A549 (cell line): ENCODE measurements at regions not wholly inside any gene's neighbourhood (a gene's known extent, or its start where the extent isn't known, plus 50 kb on each side); places are given as distances from the start of the nearest gene placed in this dataset.

Experiments
- ATAC-seq, 2 experiments: fragments of 200-7000 bp in 1 of 2; fragments of >200 bp in 1 of 2; cut with Nextera tagmentation in 1 of 2; cut with Tn5 transposase in 1 of 2; 3 replicates each; pipeline versions ENCODE4 v1.8.0 to v1.9.1; 2018 to 2020; ENCODE audit warnings: mild to moderate bottlenecking in 1 of 2, moderate library complexity in 1 of 2
- CTCF ChIA-PET: fragments of 300-600 bp; sonication (Branson Sonifier 250); formaldehyde crosslinking; extraction: SDS; loops from one replicate; lab custom pipeline; 2021; ENCODE audit warnings: antibody characterized with exemption, inconsistent platforms; lab: Yijun Ruan, JAX
- POLR2A ChIA-PET: fragments of 350-600 bp; formaldehyde crosslinking; extraction: SDS; loops from one replicate; lab custom pipeline; 2021; ENCODE audit warnings: antibody characterized with exemption, inconsistent platforms; lab: Yijun Ruan, JAX
- DNase-seq, 2 experiments: peaks; one replicate each; pipeline versions ENCODE4 v3.0.0 to v3.0.0-alpha.2; 2011 to 2016; ENCODE audit warnings: low read depth in 1 of 2, low spot score in 1 of 2
- FAIRE-seq: peaks from 2 replicates; lab custom pipeline; 2011; peaks lifted over from hg19 to GRCh38; lab: Jason Lieb, UNC
- H3K27ac ChIP-seq, 2 experiments: fragments of >200 bp; sonication (Bioruptor Twin); formaldehyde crosslinking; 3 replicates each; pipeline ENCODE4 v1.5.1; 2016 to 2017
- H3K4me1 ChIP-seq: fragments of >200 bp; sonication (Bioruptor Twin); formaldehyde crosslinking; 3 replicates; pipeline ENCODE4 v1.6.1; 2016
- H3K4me2 ChIP-seq: fragments of >200 bp; sonication (Bioruptor Twin); formaldehyde crosslinking; 3 replicates; pipeline ENCODE4 v1.6.1; 2016
- H3K4me3 ChIP-seq: fragments of >200 bp; sonication (Bioruptor Twin); formaldehyde crosslinking; 3 replicates; pipeline ENCODE4 v1.5.1; 2016
- H3K9me3 ChIP-seq: fragments of >200 bp; sonication (Bioruptor Twin); formaldehyde crosslinking; 3 replicates; pipeline ENCODE4 v1.6.1; 2016
- CHD2 ChIP-seq: fragments of 150-350 bp; IDR thresholded peaks from 2 replicates; pipeline ENCODE4 v1.6.1; 2014; ENCODE audit warnings: low read length; ENCODE audit not compliant: partially characterized antibody
- EHF ChIP-seq: fragments of 250-450 bp; sonication (Bioruptor Pico); IDR thresholded peaks from 2 replicates; pipeline ENCODE4 v1.5.0; 2020; ENCODE audit warnings: mild to moderate bottlenecking
- ESRRA ChIP-seq: fragments of 150-350 bp; IDR thresholded peaks from 2 replicates; pipeline ENCODE4 v1.6.1; 2014; ENCODE audit warnings: mild to moderate bottlenecking, low read length, borderline replicate concordance
- HOXA7 ChIP-seq: fragments of 250-450 bp; sonication (Bioruptor Pico); IDR thresholded peaks from 2 replicates; pipeline ENCODE4 v1.5.0; 2020; ENCODE audit warnings: mild to moderate bottlenecking, moderate library complexity
- HOXB13 ChIP-seq: fragments of 250-450 bp; sonication (Bioruptor Pico); IDR thresholded peaks from 2 replicates; pipeline ENCODE4 v1.5.0; 2020; ENCODE audit warnings: low read depth, mild to moderate bottlenecking, moderate library complexity
- JUN ChIP-seq, 2 experiments: fragments of >200 bp; sonication (Bioruptor Twin); formaldehyde crosslinking; IDR thresholded peaks; 2 replicates in 1 of 2; 3 replicates in 1 of 2; pipeline ENCODE4 v1.6.1; 2016 to 2017
- MAFK ChIP-seq: fragments of 450-650 bp; IDR thresholded peaks from 2 replicates; pipeline ENCODE4 v1.6.1; 2014; ENCODE audit not compliant: partially characterized antibody
- MAZ ChIP-seq: fragments of 150-350 bp; IDR thresholded peaks from 2 replicates; pipeline ENCODE4 v1.6.1; 2014; ENCODE audit warnings: antibody characterized with exemption, low read depth, low read length, borderline replicate concordance
- MYC ChIP-seq: IDR thresholded peaks from 2 replicates; pipeline ENCODE4 v1.6.1; 2012; ENCODE audit warnings: mild to moderate bottlenecking, inconsistent platforms, low read length, improper control_type of control experiment, borderline replicate concordance
- POLR2A ChIP-seq: IDR thresholded peaks from 2 replicates; pipeline ENCODE4 v1.6.1; 2012; ENCODE audit warnings: mild to moderate bottlenecking, low read length
- POLR2AphosphoS2 ChIP-seq: conservative IDR thresholded peaks from 2 replicates; pipeline ENCODE4 v1.6.1; 2012; ENCODE audit warnings: low read length, improper control_type of control experiment, inconsistent platforms
- REST ChIP-seq: fragments of 200-600 bp; sonication (generic); IDR thresholded peaks from 2 replicates; pipeline ENCODE4 v1.6.1; 2016; ENCODE audit warnings: antibody characterized with exemption, mild to moderate bottlenecking, moderate library complexity
- RFX5 ChIP-seq: fragments of 450-650 bp; IDR thresholded peaks from 2 replicates; pipeline ENCODE4 v1.7.1; 2014; ENCODE audit warnings: antibody characterized with exemption, mild to moderate bottlenecking, moderate library complexity
- TP53 ChIP-seq: fragments of 250-450 bp; sonication (Bioruptor Pico); IDR thresholded peaks from 2 replicates; pipeline ENCODE4 v1.5.0; 2021; ENCODE audit warnings: mild to moderate bottlenecking, moderate library complexity
- ZC3H11A ChIP-seq: fragments of 450-650 bp; IDR thresholded peaks from 2 replicates; pipeline ENCODE4 v1.6.1; 2014; ENCODE audit warnings: antibody characterized with exemption, mild to moderate bottlenecking
- WGBS: methylation state at CpG from one replicate; pipeline ENCODE4 v1.1.6; 2017; ENCODE audit errors: missing lambda C conversion rate; 5-methylcytosine and 5-hydroxymethylcytosine counted together
- TF ChIP-seq, protein P1 (sequence below): fragments of 250-450 bp; sonication (Bioruptor Pico); IDR thresholded peaks from 2 replicates; pipeline ENCODE4 v1.5.0; 2021; ENCODE audit warnings: mild to moderate bottlenecking, moderate library complexity, borderline replicate concordance
- TF ChIP-seq, protein P2 (sequence below): fragments of 450-650 bp; IDR thresholded peaks from 2 replicates; pipeline ENCODE4 v1.6.1; 2014; ENCODE audit warnings: antibody characterized with exemption
- TF ChIP-seq, protein P3 (sequence below): IDR thresholded peaks from 2 replicates; pipeline ENCODE4 v1.6.1; 2012; ENCODE audit warnings: low read depth, borderline replicate concordance
- TF ChIP-seq, protein P4 (sequence below): IDR thresholded peaks from 2 replicates; pipeline ENCODE4 v1.6.1; 2012

DNA sequence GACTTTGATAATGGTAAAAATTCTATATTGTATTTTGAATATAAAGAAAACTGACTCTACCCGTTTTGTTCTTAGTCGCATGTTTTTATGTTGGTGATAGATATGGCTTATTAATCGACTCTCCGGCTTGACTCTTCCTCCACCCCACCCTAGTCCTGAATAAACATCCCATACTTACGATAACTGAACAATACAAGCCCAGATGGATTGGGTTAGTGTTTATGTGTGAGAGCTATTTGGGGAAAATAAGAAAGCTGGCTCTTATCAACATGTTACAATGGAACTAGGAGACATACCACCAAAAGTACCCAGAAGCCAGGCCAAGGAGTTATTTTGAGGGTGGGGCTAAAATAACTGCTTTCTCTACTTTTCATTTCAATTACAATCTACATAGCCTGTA lies 796.3 kb downstream of the DIAPH3 start:
- ChIA-PET POLR2A (no interaction called here), CTCF (no interaction called here)
- DNase-seq (no peak), ATAC-seq (no peak), FAIRE-seq (no peak)
- no peak for TF ChIP-seq ZC3H11A
- no peak for TF ChIP-seq TP53
- TF ChIP-seq POLR2A = no peak
- TF ChIP-seq HOXA7 (CRISPR knock-in tag) = no peak
- TF ChIP-seq, protein P1, sequence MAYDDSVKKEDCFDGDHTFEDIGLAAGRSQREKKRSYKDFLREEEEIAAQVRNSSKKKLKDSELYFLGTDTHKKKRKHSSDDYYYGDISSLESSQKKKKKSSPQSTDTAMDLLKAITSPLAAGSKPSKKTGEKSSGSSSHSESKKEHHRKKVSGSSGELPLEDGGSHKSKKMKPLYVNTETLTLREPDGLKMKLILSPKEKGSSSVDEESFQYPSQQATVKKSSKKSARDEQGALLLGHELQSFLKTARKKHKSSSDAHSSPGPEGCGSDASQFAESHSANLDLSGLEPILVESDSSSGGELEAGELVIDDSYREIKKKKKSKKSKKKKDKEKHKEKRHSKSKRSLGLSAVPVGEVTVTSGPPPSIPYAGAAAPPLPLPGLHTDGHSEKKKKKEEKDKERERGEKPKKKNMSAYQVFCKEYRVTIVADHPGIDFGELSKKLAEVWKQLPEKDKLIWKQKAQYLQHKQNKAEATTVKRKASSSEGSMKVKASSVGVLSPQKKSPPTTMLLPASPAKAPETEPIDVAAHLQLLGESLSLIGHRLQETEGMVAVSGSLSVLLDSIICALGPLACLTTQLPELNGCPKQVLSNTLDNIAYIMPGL = no peak
- no peak for TF ChIP-seq MAZ
- TF ChIP-seq MAFK = no peak
- TF ChIP-seq EHF (CRISPR knock-in tag) = no peak
- TF ChIP-seq CHD2 = no peak
- no peak for TF ChIP-seq HOXB13 (CRISPR knock-in tag)
- TF ChIP-seq POLR2AphosphoS2 = no peak
- H3K4me1 ChIP-seq = no peaks in the 10 kb centered on the region
- H3K9me3 ChIP-seq = no peaks in the 10 kb centered on the region
- WGBS = 51% methylated on average over 5 of the region's 5 CpGs
- no peak overlapping the region for H3K27ac ChIP-seq
- H3K4me3 ChIP-seq = no peak overlapping the region
- H3K4me2 ChIP-seq = no peak overlapping the region

- WGBS = 74% methylated on average over 3 of the region's 3 CpGs
- H3K27ac ChIP-seq = no peak overlapping the region
- H3K4me2 ChIP-seq = no peak overlapping the region
- no peaks in the 10 kb centered on the region for H3K4me1 ChIP-seq
- ChIA-PET CTCF (no interaction called here), POLR2A (no interaction called here)
- no peak overlapping the region for H3K4me3 ChIP-seq
- ATAC-seq (no peak), DNase-seq (no peak), FAIRE-seq (no peak)
- H3K9me3 ChIP-seq = no peaks in the 10 kb centered on the region
- TF ChIP-seq MYC (no peak), MAZ (no peak), JUN (IDR thresholded peaks at IDR 0.05) (no peak), MAFK (no peak), REST (no peak), RFX5 (no peak), ESRRA (no peak)
- TF ChIP-seq, protein P2, sequence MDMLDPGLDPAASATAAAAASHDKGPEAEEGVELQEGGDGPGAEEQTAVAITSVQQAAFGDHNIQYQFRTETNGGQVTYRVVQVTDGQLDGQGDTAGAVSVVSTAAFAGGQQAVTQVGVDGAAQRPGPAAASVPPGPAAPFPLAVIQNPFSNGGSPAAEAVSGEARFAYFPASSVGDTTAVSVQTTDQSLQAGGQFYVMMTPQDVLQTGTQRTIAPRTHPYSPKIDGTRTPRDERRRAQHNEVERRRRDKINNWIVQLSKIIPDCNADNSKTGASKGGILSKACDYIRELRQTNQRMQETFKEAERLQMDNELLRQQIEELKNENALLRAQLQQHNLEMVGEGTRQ = no peak
- TF ChIP-seq, protein P3, sequence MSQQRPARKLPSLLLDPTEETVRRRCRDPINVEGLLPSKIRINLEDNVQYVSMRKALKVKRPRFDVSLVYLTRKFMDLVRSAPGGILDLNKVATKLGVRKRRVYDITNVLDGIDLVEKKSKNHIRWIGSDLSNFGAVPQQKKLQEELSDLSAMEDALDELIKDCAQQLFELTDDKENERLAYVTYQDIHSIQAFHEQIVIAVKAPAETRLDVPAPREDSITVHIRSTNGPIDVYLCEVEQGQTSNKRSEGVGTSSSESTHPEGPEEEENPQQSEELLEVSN = no peak
- TF ChIP-seq, protein P4, sequence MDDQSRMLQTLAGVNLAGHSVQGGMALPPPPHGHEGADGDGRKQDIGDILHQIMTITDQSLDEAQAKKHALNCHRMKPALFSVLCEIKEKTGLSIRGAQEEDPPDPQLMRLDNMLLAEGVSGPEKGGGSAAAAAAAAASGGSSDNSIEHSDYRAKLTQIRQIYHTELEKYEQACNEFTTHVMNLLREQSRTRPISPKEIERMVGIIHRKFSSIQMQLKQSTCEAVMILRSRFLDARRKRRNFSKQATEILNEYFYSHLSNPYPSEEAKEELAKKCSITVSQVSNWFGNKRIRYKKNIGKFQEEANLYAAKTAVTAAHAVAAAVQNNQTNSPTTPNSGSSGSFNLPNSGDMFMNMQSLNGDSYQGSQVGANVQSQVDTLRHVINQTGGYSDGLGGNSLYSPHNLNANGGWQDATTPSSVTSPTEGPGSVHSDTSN = no peak
- TF ChIP-seq, protein P1 = no peak
Observed at GRCh38 chr13:59367904-59368303, 795.8 kb downstream of the DIAPH3 start.
